CD4-positive, alpha-beta memory T cell (primary cell): ENCODE measurements at regions not wholly inside any gene's neighbourhood (a gene's known extent, or its start where the extent isn't known, plus 50 kb on each side); places are given as distances from the start of the nearest gene placed in this dataset.

Experiments
- CTCF ChIA-PET: fragments of 350-600 bp; sonication (Branson Sonifier 250); formaldehyde crosslinking; loops from one replicate; lab custom pipeline; 2021; ENCODE audit warnings: inconsistent platforms; ENCODE audit not compliant: partially characterized antibody; lab: Charles Lee
- POLR2A ChIA-PET: fragments of 350-600 bp; sonication (Branson Sonifier 250); formaldehyde crosslinking; loops from one replicate; lab custom pipeline; 2021; ENCODE audit not compliant: partially characterized antibody; lab: Charles Lee
- DNase-seq, 5 donors: peaks; one replicate each; pipeline versions ENCODE4 v3.0.0 to v3.0.0-alpha.2; 2020 to 2022; ENCODE audit warnings: mixed read lengths in 1 of 5
- H3K27ac ChIP-seq: one replicate; pipeline ENCODE4 v1.7.0; 2013; ENCODE audit warnings: low read depth, low read length
- H3K27me3 ChIP-seq: 2 replicates; pipeline ENCODE4 v1.7.0; 2013; ENCODE audit warnings: mild to moderate bottlenecking, low read length, moderate library complexity; ENCODE audit not compliant: insufficient read depth
- H3K36me3 ChIP-seq: 2 replicates; pipeline ENCODE4 v1.7.0; 2013; ENCODE audit warnings: mild to moderate bottlenecking, low read length, moderate library complexity; ENCODE audit not compliant: insufficient read depth
- H3K4me1 ChIP-seq: 2 replicates; pipeline ENCODE4 v1.7.0; 2013; ENCODE audit warnings: mild to moderate bottlenecking, low read length, moderate library complexity; ENCODE audit not compliant: insufficient read depth
- H3K4me3 ChIP-seq, 2 donors: one replicate each; pipeline ENCODE4 v1.7.0; 2013; ENCODE audit warnings: low read length in 2 of 2, mild to moderate bottlenecking in 1 of 2
- H3K9me3 ChIP-seq, 2 donors: one replicate each; pipeline ENCODE4 v1.7.0; 2013; ENCODE audit warnings: low read length in 2 of 2, control low read depth in 1 of 2; ENCODE audit not compliant: control insufficient read depth in 1 of 2
- H3K27ac Mint-ChIP-seq, 7 donors: one replicate each; pipeline ENCODE4 v1.8.0; 2020 to 2021; ENCODE audit warnings: mixed read lengths in 7 of 7, mild to moderate bottlenecking in 6 of 7, inconsistent platforms in 3 of 7, moderate library complexity in 3 of 7
- H3K27me3 Mint-ChIP-seq, 2 donors: one replicate each; pipeline ENCODE4 v1.8.0; 2020 to 2021; ENCODE audit warnings: mixed read lengths in 2 of 2
- H3K36me3 Mint-ChIP-seq, 2 donors: one replicate each; pipeline ENCODE4 v1.8.0; 2020 to 2021; ENCODE audit warnings: mixed read lengths in 2 of 2, inconsistent platforms in 1 of 2, mild to moderate bottlenecking in 1 of 2
- H3K4me1 Mint-ChIP-seq, 4 donors: one replicate each; pipeline ENCODE4 v1.8.0; 2020 to 2021; ENCODE audit warnings: mixed read lengths in 4 of 4, mild to moderate bottlenecking in 1 of 4
- H3K4me3 Mint-ChIP-seq, 8 donors: one replicate each; pipeline ENCODE4 v1.8.0; 2020 to 2021; ENCODE audit warnings: mixed read lengths in 8 of 8, mild to moderate bottlenecking in 7 of 8, moderate library complexity in 6 of 8, inconsistent platforms in 3 of 8
- H3K9me3 Mint-ChIP-seq, 8 donors: one replicate each; pipeline ENCODE4 v1.8.0; 2020 to 2021; ENCODE audit warnings: mixed read lengths in 8 of 8, mild to moderate bottlenecking in 5 of 8, inconsistent platforms in 3 of 8, moderate library complexity in 1 of 8
- intact Hi-C: fragments of 100-400 bp; cut with micrococcal nuclease; formaldehyde crosslinking; loops from one replicate; pipeline ENCODE4 v1.15.1; 2023

- Histone ChIP-seq H3K4me1 (no peaks in the 10 kb centered on the region), H3K27me3 (no peaks in the 10 kb centered on the region), H3K9me3 (no peaks in the 10 kb centered on the region), H3K36me3 (no peaks in the 10 kb centered on the region), H3K27ac (no peak overlapping the region), H3K4me3 (no peak overlapping the region)
- Mint-ChIP-seq H3K36me3 (peaks cover 0 to 3% of the 10 kb centered on the region in 2 donors), H3K4me3 (no peak overlapping the region), H3K4me1 (no peaks in the 10 kb centered on the region), H3K9me3 (peaks cover 0 to 26% (median 12%) of the 10 kb centered on the region in 8 donors), H3K27ac (no peak overlapping the region), H3K27me3 (peaks cover 0 to 3% of the 10 kb centered on the region in 2 donors)
- intact Hi-C loops = no loop called here
- ChIA-PET CTCF (no interaction called here), POLR2A (no interaction called here)
- DNase-seq = no peak
Measured at GRCh38 chr6:148091394-148091793, 251.2 kb upstream of the SASH1 start.

GRCh38 chr6:148103436-148103835 lies 239.2 kb upstream of the SASH1 start:
- intact Hi-C loops = no loop called here
- H3K4me1 ChIP-seq = no peaks in the 10 kb centered on the region
- ChIA-PET CTCF (no interaction called here), POLR2A (no interaction called here)
- no peaks in the 10 kb centered on the region for H3K9me3 ChIP-seq
- no peak for DNase-seq
- peaks cover 0 to 5% (median 0%) of the 10 kb centered on the region in 8 donors for H3K9me3 Mint-ChIP-seq
- H3K27ac Mint-ChIP-seq = no peak overlapping the region
- H3K4me1 Mint-ChIP-seq = no peaks in the 10 kb centered on the region
- H3K4me3 Mint-ChIP-seq = no peak overlapping the region
- H3K27ac ChIP-seq = no peak overlapping the region
- H3K36me3 Mint-ChIP-seq = no peaks in the 10 kb centered on the region
- H3K27me3 Mint-ChIP-seq = peaks cover under 1 to 5% of the 10 kb centered on the region in 2 donors
- H3K27me3 ChIP-seq = no peaks in the 10 kb centered on the region
- no peak overlapping the region for H3K4me3 ChIP-seq
- no peaks in the 10 kb centered on the region for H3K36me3 ChIP-seq

GRCh38 chr6:148104131-148104530 lies 238.5 kb upstream of the SASH1 start:
- H3K27ac Mint-ChIP-seq = no peak overlapping the region
- H3K27me3 Mint-ChIP-seq = peaks cover 2 to 5% of the 10 kb centered on the region in 2 donors
- Histone ChIP-seq H3K27ac (no peak overlapping the region), H3K27me3 (no peaks in the 10 kb centered on the region), H3K4me3 (no peak overlapping the region), H3K4me1 (no peaks in the 10 kb centered on the region), H3K36me3 (no peaks in the 10 kb centered on the region), H3K9me3 (no peaks in the 10 kb centered on the region)
- peaks cover 0 to 2% (median 0%) of the 10 kb centered on the region in 8 donors for H3K9me3 Mint-ChIP-seq
- no peak for DNase-seq
- H3K36me3 Mint-ChIP-seq = no peaks in the 10 kb centered on the region
- no peak overlapping the region for H3K4me3 Mint-ChIP-seq
- intact Hi-C loops = no loop called here
- ChIA-PET CTCF (no interaction called here), POLR2A (no interaction called here)
- H3K4me1 Mint-ChIP-seq = no peaks in the 10 kb centered on the region

GRCh38 chr6:148105695-148106094 lies 236.9 kb upstream of the SASH1 start:
- DNase-seq = no peak
- H3K27ac Mint-ChIP-seq = no peak overlapping the region
- ChIA-PET POLR2A (no interaction called here), CTCF (interaction anchor here (1.6 kb wide), 1 partner anchor 74 kb away, joined by 3 read pairs; no protein-coding TSS in a partner anchor)
- no peaks in the 10 kb centered on the region for H3K4me1 Mint-ChIP-seq
- H3K9me3 Mint-ChIP-seq = peaks cover 0 to 4% (median 0%) of the 10 kb centered on the region in 8 donors
- peaks cover 2 to 6% of the 10 kb centered on the region in 2 donors for H3K27me3 Mint-ChIP-seq
- Histone ChIP-seq H3K27me3 (no peaks in the 10 kb centered on the region), H3K9me3 (no peaks in the 10 kb centered on the region), H3K4me3 (no peak overlapping the region), H3K27ac (no peak overlapping the region), H3K36me3 (no peaks in the 10 kb centered on the region), H3K4me1 (no peaks in the 10 kb centered on the region)
- no peaks in the 10 kb centered on the region for H3K36me3 Mint-ChIP-seq
- intact Hi-C loops = no loop called here
- no peak overlapping the region for H3K4me3 Mint-ChIP-seq

- no peak overlapping the region for H3K4me3 Mint-ChIP-seq
- H3K36me3 Mint-ChIP-seq = no peaks in the 10 kb centered on the region
- H3K27ac ChIP-seq = no peak overlapping the region
- no peak for DNase-seq
- H3K27ac Mint-ChIP-seq = no peak overlapping the region
- peaks cover 4% of the 10 kb centered on the region in 2 donors for H3K27me3 Mint-ChIP-seq
- H3K9me3 ChIP-seq = no peaks in the 10 kb centered on the region
- no peaks in the 10 kb centered on the region for H3K4me1 ChIP-seq
- CTCF ChIA-PET = no interaction called here
- no peaks in the 10 kb centered on the region for H3K36me3 ChIP-seq
- H3K4me3 ChIP-seq = no peak overlapping the region
- intact Hi-C loops = no loop called here
- POLR2A ChIA-PET = no interaction called here
- H3K27me3 ChIP-seq = no peaks in the 10 kb centered on the region
- no peaks in the 10 kb centered on the region for H3K4me1 Mint-ChIP-seq
- peaks cover 0 to 4% (median 0%) of the 10 kb centered on the region in 8 donors for H3K9me3 Mint-ChIP-seq
Measured at GRCh38 chr6:148107911-148108310, 234.7 kb upstream of the SASH1 start.

- H3K36me3 Mint-ChIP-seq = no peaks in the 10 kb centered on the region
- no peak overlapping the region for H3K4me3 ChIP-seq
- H3K9me3 ChIP-seq = no peaks in the 10 kb centered on the region
- H3K4me1 ChIP-seq = no peaks in the 10 kb centered on the region
- H3K9me3 Mint-ChIP-seq = peaks cover 0 to 4% (median 0%) of the 10 kb centered on the region in 8 donors
- H3K36me3 ChIP-seq = no peaks in the 10 kb centered on the region
- H3K27me3 ChIP-seq = no peaks in the 10 kb centered on the region
- ChIA-PET POLR2A (no interaction called here), CTCF (no interaction called here)
- no peak for DNase-seq
- intact Hi-C loops = no loop called here
- H3K4me3 Mint-ChIP-seq = no peak overlapping the region
- H3K27me3 Mint-ChIP-seq = peaks cover 4% of the 10 kb centered on the region in 2 donors
- no peaks in the 10 kb centered on the region for H3K4me1 Mint-ChIP-seq
- no peak overlapping the region for H3K27ac ChIP-seq
- H3K27ac Mint-ChIP-seq = no peak overlapping the region
Measured at GRCh38 chr6:148109732-148110131, 232.9 kb upstream of the SASH1 start.

GRCh38 chr6:148110925-148111324 lies 231.7 kb upstream of the SASH1 start:
- no peak for DNase-seq
- no peak overlapping the region for H3K27ac ChIP-seq
- H3K4me3 ChIP-seq = no peak overlapping the region
- H3K4me1 ChIP-seq = no peaks in the 10 kb centered on the region
- Mint-ChIP-seq H3K27ac (no peak overlapping the region), H3K27me3 (peaks cover 4 to 6% of the 10 kb centered on the region in 2 donors), H3K36me3 (no peaks in the 10 kb centered on the region), H3K4me1 (no peaks in the 10 kb centered on the region), H3K9me3 (peaks cover 0 to 4% (median 0%) of the 10 kb centered on the region in 8 donors), H3K4me3 (no peak overlapping the region)
- intact Hi-C loops = no loop called here
- ChIA-PET CTCF (no interaction called here), POLR2A (no interaction called here)
- H3K27me3 ChIP-seq = no peaks in the 10 kb centered on the region
- H3K36me3 ChIP-seq = no peaks in the 10 kb centered on the region
- H3K9me3 ChIP-seq = no peaks in the 10 kb centered on the region

GRCh38 chr6:148112851-148113319 lies 229.8 kb upstream of the SASH1 start:
- H3K36me3 Mint-ChIP-seq = no peaks in the 10 kb centered on the region
- no peaks in the 10 kb centered on the region for H3K4me1 Mint-ChIP-seq
- DNase-seq = no peak
- H3K27ac ChIP-seq = no peak overlapping the region
- no peaks in the 10 kb centered on the region for H3K27me3 ChIP-seq
- H3K27ac Mint-ChIP-seq = no peak overlapping the region
- H3K9me3 Mint-ChIP-seq = peaks cover 0 to 4% (median 0%) of the 10 kb centered on the region in 8 donors
- CTCF ChIA-PET = no interaction called here
- H3K4me3 ChIP-seq = no peak overlapping the region
- H3K9me3 ChIP-seq = no peaks in the 10 kb centered on the region
- peaks cover 4 to 6% of the 10 kb centered on the region in 2 donors for H3K27me3 Mint-ChIP-seq
- no peak overlapping the region for H3K4me3 Mint-ChIP-seq
- H3K36me3 ChIP-seq = no peaks in the 10 kb centered on the region
- intact Hi-C loops = no loop called here
- POLR2A ChIA-PET = no interaction called here
- no peaks in the 10 kb centered on the region for H3K4me1 ChIP-seq
